Spleen (tissue), 11 donors: ENCODE measurements at regions not wholly inside any gene's neighbourhood (a gene's known extent, or its start where the extent isn't known, plus 50 kb on each side); places are given as distances from the start of the nearest gene placed in this dataset.

Source experiments
- DNase-seq: peaks from one replicate; pipeline ENCODE4 v3.0.0-alpha.2; 2020
- H3K27ac ChIP-seq, 8 donors: fragments of 200-600 bp; sonication (generic) in 7 of 8; 1 replicate in 4 of 8; 2 replicates in 4 of 8; pipeline versions ENCODE4 v1.5.0 to v1.8.0; 2016 to 2021; ENCODE audit warnings: inconsistent platforms in 4 of 8, mild to moderate bottlenecking in 4 of 8, moderate library complexity in 1 of 8
- H3K27me3 ChIP-seq, 7 donors: fragments of 200-600 bp; sonication (generic) in 6 of 7; replicated peaks in 1 of 7; 1 replicate in 4 of 7; 2 replicates in 3 of 7; pipeline versions ENCODE4 v1.5.0 to v1.8.0; 2016 to 2021; ENCODE audit warnings: inconsistent platforms in 3 of 7, mild to moderate bottlenecking in 1 of 7
- H3K36me3 ChIP-seq, 6 donors: fragments of 200-600 bp; sonication (generic) in 5 of 6; 1 replicate in 4 of 6; 2 replicates in 2 of 6; pipeline versions ENCODE4 v1.5.0 to v1.8.0; 2016 to 2021; ENCODE audit warnings: inconsistent platforms in 2 of 6
- H3K4me1 ChIP-seq, 6 donors: fragments of 200-600 bp; sonication (generic) in 5 of 6; 1 replicate in 3 of 6; 2 replicates in 3 of 6; pipeline versions ENCODE4 v1.5.0 to v1.8.0; 2016 to 2021; ENCODE audit warnings: inconsistent platforms in 3 of 6
- H3K4me3 ChIP-seq, 8 donors: fragments of 200-600 bp; sonication (generic) in 7 of 8; 1 replicate in 4 of 8; 2 replicates in 4 of 8; pipeline versions ENCODE4 v1.5.0 to v1.8.0; 2016 to 2021; ENCODE audit warnings: inconsistent platforms in 4 of 8, mild to moderate bottlenecking in 4 of 8, moderate library complexity in 2 of 8
- H3K9me3 ChIP-seq, 8 donors: fragments of 200-600 bp; sonication (generic) in 7 of 8; 1 replicate in 4 of 8; 2 replicates in 4 of 8; pipeline versions ENCODE4 v1.5.0 to v1.8.0; 2016 to 2021; ENCODE audit warnings: inconsistent platforms in 4 of 8
- POLR2A ChIP-seq, 3 donors: fragments of 450-650 bp; IDR thresholded peaks; one replicate each; pipeline ENCODE4 v1.5.1; 2017; ENCODE audit warnings: antibody characterized with exemption in 3 of 3, mild to moderate bottlenecking in 1 of 3
- POLR2AphosphoS5 ChIP-seq, 3 donors: sonication (generic); formaldehyde crosslinking; IDR thresholded peaks; one replicate each; pipeline ENCODE4 v1.5.1; 2017; ENCODE audit warnings: antibody characterized with exemption in 3 of 3
- WGBS, 5 donors: extraction: QIAGEN DNeasy Blood & Tissue Kit in 3 of 5; methylation state at CpG; one replicate each; pipeline versions ENCODE4 v1.1.5 to v1.1.7; 2013 to 2018; 5-methylcytosine and 5-hydroxymethylcytosine counted together
- intact Hi-C: fragments of 100-400 bp; cut with DNase I; formaldehyde crosslinking; loops from one replicate; pipeline ENCODE4 v1.15.0; 2023; ENCODE audit warnings: low total_unique reads
- TF ChIP-seq, protein P1 (sequence below), 11 experiments: fragments of 200-600 bp in 7 of 11; fragments of 450-650 bp in 4 of 11; sonication (generic) in 4 of 11; IDR thresholded peaks in 8 of 11; conservative IDR thresholded peaks in 3 of 11; 1 replicate in 7 of 11; 2 replicates in 4 of 11; pipeline versions ENCODE4 v1.4.0 to v1.8.0; 2016 to 2021; ENCODE audit warnings: antibody characterized with exemption in 11 of 11, inconsistent platforms in 4 of 11, mild to moderate bottlenecking in 1 of 11
- donor health status: healthy with polysubstance abuse.
- donor health status: DM: no; HTN: no; CAD: no; lungs with moderate emphysema.
- donor health status: DM: no; HTN: no; CAD: no.
- donor health status: Bipolar disorder and iron deficiency.
- donor health status: healthy.
- donor health status: DM: no; HTN: no; CAD: no.
- donor health status: DM: yes; HTN: yes; CAD: no.

GRCh38 chr5:158514986-158515359 lies 584.7 kb downstream of the EBF1 start:
- H3K4me3 ChIP-seq: no peak overlapping the region
- no peak for DNase-seq
- no peak for TF ChIP-seq POLR2A (IDR thresholded peaks at IDR 0.05)
- TF ChIP-seq POLR2AphosphoS5 (IDR thresholded peaks at IDR 0.05): no peak
- TF ChIP-seq, protein P1, sequence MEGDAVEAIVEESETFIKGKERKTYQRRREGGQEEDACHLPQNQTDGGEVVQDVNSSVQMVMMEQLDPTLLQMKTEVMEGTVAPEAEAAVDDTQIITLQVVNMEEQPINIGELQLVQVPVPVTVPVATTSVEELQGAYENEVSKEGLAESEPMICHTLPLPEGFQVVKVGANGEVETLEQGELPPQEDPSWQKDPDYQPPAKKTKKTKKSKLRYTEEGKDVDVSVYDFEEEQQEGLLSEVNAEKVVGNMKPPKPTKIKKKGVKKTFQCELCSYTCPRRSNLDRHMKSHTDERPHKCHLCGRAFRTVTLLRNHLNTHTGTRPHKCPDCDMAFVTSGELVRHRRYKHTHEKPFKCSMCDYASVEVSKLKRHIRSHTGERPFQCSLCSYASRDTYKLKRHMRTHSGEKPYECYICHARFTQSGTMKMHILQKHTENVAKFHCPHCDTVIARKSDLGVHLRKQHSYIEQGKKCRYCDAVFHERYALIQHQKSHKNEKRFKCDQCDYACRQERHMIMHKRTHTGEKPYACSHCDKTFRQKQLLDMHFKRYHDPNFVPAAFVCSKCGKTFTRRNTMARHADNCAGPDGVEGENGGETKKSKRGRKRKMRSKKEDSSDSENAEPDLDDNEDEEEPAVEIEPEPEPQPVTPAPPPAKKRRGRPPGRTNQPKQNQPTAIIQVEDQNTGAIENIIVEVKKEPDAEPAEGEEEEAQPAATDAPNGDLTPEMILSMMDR (IDR thresholded peaks at IDR 0.05 in 8 of 11, conservative IDR thresholded peaks at IDR 0.05 in 3 of 11): no peak
- 92 to 97% (median 94%) methylated on average over 3 of the region's 3 CpGs for WGBS, 5 donors
- no peak overlapping the region for H3K27ac ChIP-seq
- no peaks in the 10 kb centered on the region for H3K36me3 ChIP-seq
- no peaks in the 10 kb centered on the region for H3K9me3 ChIP-seq
- intact Hi-C loops: no loop called here
- no peaks in the 10 kb centered on the region for H3K27me3 ChIP-seq
- peaks cover 3 to 37% (median 27%) of the 10 kb centered on the region in 6 donors for H3K4me1 ChIP-seq

DNA sequence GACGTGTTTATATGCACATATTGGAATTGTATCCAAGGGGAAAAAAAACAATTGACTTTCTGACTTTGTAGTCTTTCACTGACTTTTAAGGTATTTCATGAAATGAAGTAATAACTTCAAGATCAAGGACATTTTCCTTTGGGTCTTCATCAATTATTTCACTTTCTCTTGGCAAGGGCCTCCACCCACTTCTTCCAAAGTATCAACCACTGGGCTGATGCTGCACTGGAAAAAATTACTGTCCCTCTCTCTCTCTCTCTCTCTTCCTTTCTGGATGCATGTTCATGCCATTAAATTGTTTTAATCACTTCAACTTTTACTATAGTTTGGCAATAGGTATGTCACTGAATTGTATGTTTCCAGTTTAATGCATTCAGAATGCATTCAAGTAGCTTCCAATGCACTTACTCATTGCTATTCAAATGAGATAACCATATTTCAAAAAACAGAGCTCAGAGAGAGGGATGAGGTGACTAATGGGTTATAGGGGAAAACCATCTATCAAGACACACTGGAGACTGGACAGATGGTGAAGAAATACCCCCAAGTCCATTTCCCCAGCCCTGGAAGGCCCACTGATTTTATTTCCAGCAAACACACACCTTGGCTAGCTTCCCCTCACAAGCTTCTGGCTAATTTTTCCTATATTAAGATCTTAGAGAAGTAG lies 585.3 kb downstream of the EBF1 start:
- H3K27ac ChIP-seq: no peak overlapping the region
- WGBS, 5 donors: 74 to 90% (median 78%) methylated on average over 1 of the region's 1 CpG
- H3K4me3 ChIP-seq: no peak overlapping the region
- no peak for DNase-seq
- intact Hi-C loops: no loop called here
- TF ChIP-seq, protein P1 (IDR thresholded peaks at IDR 0.05 in 8 of 11, conservative IDR thresholded peaks at IDR 0.05 in 3 of 11): no peak
- TF ChIP-seq POLR2A (IDR thresholded peaks at IDR 0.05): no peak
- TF ChIP-seq POLR2AphosphoS5 (IDR thresholded peaks at IDR 0.05): no peak
- no peaks in the 10 kb centered on the region for H3K9me3 ChIP-seq
- no peaks in the 10 kb centered on the region for H3K27me3 ChIP-seq
- peaks cover 3 to 37% (median 27%) of the 10 kb centered on the region in 6 donors for H3K4me1 ChIP-seq
- no peaks in the 10 kb centered on the region for H3K36me3 ChIP-seq

DNA sequence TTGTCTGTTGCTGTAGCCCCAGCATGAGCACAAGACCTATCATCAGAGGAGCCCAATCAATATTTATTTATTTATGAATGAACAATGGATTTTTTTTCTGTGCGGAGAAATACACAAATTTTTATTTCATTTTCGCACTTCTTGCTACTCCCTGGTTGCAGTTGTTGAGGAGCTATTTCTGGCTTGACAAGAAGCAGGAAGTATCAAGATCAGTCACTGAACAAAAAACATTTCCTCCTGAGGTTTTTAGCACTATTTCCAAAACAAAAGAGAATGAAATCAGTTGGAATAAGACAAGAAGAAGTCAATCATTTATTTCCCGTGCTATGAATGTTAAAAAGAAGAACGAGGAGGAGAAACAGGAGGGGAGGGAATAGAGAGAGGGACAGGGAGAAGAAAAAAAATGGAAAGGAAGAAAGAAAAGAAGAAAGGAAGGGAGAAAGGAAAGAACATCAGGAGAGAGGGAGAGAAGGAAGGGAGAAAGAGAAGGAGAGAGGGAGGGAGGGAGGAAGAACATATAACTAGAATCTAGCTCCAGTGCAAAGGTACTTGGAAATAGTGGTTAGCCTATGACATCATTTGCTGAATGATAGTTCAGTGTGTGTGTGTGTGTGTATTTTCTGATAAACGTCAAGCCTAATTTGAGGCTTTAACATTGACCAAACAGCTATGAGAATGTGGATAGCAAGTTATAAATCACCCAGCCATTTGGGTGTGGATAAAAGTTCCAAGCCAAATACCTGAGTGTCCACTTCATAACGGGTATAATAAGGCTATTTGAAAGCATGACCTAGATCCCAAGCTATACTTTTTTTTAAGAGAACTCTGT lies 586.0 kb downstream of the EBF1 start:
- Histone ChIP-seq H3K27me3 (no peaks in the 10 kb centered on the region), H3K9me3 (no peaks in the 10 kb centered on the region), H3K4me3 (no peak overlapping the region), H3K36me3 (no peaks in the 10 kb centered on the region), H3K27ac (peak overlapping the region in 3 of 8 donors; percentile 16 to 32 (median 21)), H3K4me1 (peaks cover 3 to 37% (median 27%) of the 10 kb centered on the region in 6 donors)
- DNase-seq: no peak
- WGBS, 5 donors: 20 to 26% (median 22%) methylated on average over 6 of the region's 6 CpGs
- intact Hi-C loops: no loop called here
- TF ChIP-seq, protein P1 (IDR thresholded peaks at IDR 0.05 in 8 of 11, conservative IDR thresholded peaks at IDR 0.05 in 3 of 11): no peak
- TF ChIP-seq POLR2A (IDR thresholded peaks at IDR 0.05) (no peak), POLR2AphosphoS5 (IDR thresholded peaks at IDR 0.05) (no peak)

DNA sequence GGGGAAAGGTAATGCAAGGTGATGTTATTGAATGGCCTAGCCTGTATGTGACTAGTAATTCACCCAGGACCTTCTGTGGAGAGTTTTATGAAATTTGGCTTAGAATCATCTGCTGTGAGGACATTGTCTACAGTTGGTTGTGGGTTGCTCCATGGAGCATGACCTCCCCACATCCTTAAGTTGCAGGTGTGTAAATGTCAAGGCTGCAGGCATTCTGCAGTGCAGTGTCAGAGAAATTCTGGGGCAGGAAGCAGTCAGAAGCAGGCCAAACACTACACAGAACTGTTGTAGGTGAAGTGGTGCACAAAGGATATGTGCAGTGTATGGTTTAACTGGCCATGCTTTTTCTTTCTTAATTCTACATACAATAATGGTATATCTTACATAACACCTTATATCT lies 588.3 kb downstream of the EBF1 start:
- intact Hi-C loops: no loop called here
- H3K27ac ChIP-seq: peak overlapping the region in 1 of 8 donors; percentile 0
- DNase-seq: peak; percentile 76

More for the DNA sequence above, 588.3 kb downstream of the EBF1 start:
- H3K27me3 ChIP-seq: no peaks in the 10 kb centered on the region
- H3K4me1 ChIP-seq: peaks cover 3 to 37% (median 27%) of the 10 kb centered on the region in 6 donors
- H3K4me3 ChIP-seq: no peak overlapping the region
- TF ChIP-seq POLR2AphosphoS5 (IDR thresholded peaks at IDR 0.05): peak in 1 of 3 donors; percentile 56
- TF ChIP-seq POLR2A (IDR thresholded peaks at IDR 0.05): no peak
- TF ChIP-seq, protein P1 (IDR thresholded peaks at IDR 0.05 in 8 of 11, conservative IDR thresholded peaks at IDR 0.05 in 3 of 11): no peak
- H3K36me3 ChIP-seq: no peaks in the 10 kb centered on the region
- H3K9me3 ChIP-seq: peaks cover 0 to 15% (median 8%) of the 10 kb centered on the region in 8 donors
